Type B pancreatic cell (in vitro differentiated cells): ENCODE measurements at regions not wholly inside any gene's neighbourhood (a gene's known extent, or its start where the extent isn't known, plus 50 kb on each side); places are given as distances from the start of the nearest gene placed in this dataset.
"Not testable (repeated sequence)": the region's sequence is repeated elsewhere in the genome, so short reads cannot be mapped to it uniquely, and the experiment has no call there.

Source experiments
- DNase-seq: peaks from one replicate; pipeline ENCODE4 v3.0.0; 2021; ENCODE audit warnings: mixed read lengths; ENCODE audit not compliant: unreplicated experiment; ENCODE audit errors: extremely low spot score
- H3K27ac Mint-ChIP-seq: 2 replicates; pipeline ENCODE4 v1.8.0; 2021; ENCODE audit warnings: mild to moderate bottlenecking, mixed read lengths
- H3K27me3 Mint-ChIP-seq: 2 replicates; pipeline ENCODE4 v1.8.0; 2021; ENCODE audit warnings: mixed read lengths
- H3K36me3 Mint-ChIP-seq: 2 replicates; pipeline ENCODE4 v1.8.0; 2021; ENCODE audit warnings: mixed read lengths
- H3K4me1 Mint-ChIP-seq: one replicate; pipeline ENCODE4 v1.8.0; 2021; ENCODE audit warnings: mixed read lengths; ENCODE audit not compliant: unreplicated experiment
- H3K4me3 Mint-ChIP-seq: 2 replicates; pipeline ENCODE4 v1.8.0; 2021; ENCODE audit warnings: mild to moderate bottlenecking, mixed read lengths
- H3K9me3 Mint-ChIP-seq: 2 replicates; pipeline ENCODE4 v1.8.0; 2021; ENCODE audit warnings: mixed read lengths
- TF ChIP-seq, protein P1 (sequence below): fragments of 200-600 bp; sonication (generic); conservative IDR thresholded peaks from 2 replicates; pipeline ENCODE4 v1.5.0; 2021; ENCODE audit warnings: antibody characterized with exemption, mild to moderate bottlenecking

DNA sequence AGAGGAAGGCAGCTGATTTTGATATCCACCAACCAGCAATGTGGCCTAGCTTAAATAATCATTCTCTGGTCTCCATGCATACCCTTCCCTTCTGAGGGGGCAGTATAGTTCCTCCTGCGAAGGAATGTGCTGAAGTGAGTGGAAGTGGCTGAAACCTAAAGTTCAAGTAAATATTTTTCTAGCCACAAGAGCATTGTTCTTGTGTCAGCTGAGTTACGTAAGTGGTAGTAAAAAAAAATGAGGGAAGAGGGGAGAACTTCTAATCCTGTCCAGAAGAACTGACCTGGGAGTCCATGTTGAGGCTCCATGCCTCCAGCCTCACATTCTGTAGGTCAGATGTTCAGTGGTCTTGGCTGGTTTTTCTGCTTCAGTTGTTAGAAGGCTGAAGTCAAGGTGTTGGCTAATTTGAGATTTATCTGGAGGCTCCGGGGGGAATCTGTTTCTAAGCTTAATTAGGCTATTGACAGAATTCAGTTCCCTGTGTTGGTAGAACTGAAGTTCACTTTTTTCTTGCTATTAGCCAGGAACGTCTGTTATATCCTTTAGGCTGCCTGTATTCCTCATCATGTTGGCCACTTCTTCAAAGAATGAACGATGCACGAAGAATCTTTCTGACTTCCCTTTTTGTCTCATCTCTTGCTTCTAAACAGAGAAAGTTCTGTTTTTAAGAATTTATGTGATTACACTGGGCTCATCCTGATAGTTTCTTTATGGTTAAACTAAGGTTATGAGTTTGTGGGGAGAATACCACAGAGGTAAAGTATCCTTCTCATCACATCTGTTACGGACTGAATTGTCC lies 207.1 kb upstream of the PRSS16 start:
- Mint-ChIP-seq H3K9me3 (no peaks in the 10 kb centered on the region), H3K36me3 (no peaks in the 10 kb centered on the region), H3K27me3 (peaks cover 13% of the 10 kb centered on the region), H3K27ac (no peak overlapping the region), H3K4me1 (no peaks in the 10 kb centered on the region), H3K4me3 (no peak overlapping the region)
- no peak for DNase-seq
- TF ChIP-seq, protein P1, sequence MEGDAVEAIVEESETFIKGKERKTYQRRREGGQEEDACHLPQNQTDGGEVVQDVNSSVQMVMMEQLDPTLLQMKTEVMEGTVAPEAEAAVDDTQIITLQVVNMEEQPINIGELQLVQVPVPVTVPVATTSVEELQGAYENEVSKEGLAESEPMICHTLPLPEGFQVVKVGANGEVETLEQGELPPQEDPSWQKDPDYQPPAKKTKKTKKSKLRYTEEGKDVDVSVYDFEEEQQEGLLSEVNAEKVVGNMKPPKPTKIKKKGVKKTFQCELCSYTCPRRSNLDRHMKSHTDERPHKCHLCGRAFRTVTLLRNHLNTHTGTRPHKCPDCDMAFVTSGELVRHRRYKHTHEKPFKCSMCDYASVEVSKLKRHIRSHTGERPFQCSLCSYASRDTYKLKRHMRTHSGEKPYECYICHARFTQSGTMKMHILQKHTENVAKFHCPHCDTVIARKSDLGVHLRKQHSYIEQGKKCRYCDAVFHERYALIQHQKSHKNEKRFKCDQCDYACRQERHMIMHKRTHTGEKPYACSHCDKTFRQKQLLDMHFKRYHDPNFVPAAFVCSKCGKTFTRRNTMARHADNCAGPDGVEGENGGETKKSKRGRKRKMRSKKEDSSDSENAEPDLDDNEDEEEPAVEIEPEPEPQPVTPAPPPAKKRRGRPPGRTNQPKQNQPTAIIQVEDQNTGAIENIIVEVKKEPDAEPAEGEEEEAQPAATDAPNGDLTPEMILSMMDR: no peak

DNA sequence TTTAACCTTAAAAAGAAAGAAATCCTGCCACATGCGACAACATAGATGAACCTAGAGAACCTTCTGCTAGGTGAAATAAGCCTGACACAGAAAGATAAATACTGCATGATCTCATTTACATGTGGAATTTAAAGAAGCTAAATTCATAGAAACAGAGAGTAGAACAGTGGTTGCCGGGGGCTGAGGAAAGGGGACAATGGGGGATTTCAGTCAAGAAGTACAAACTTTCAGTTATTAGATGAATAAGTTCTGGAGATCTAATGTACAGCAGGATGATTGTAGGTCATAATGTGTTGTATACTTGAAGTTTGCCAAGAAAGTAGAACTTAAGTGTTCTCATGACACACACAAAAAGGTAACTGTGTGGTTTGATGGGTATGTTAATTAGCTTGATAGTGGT lies 204.3 kb upstream of the PRSS16 start:
- DNase-seq: no peak
- Mint-ChIP-seq H3K9me3 (no peaks in the 10 kb centered on the region), H3K27ac (no peak overlapping the region), H3K4me1 (peaks cover 3% of the 10 kb centered on the region), H3K27me3 (peaks cover 9% of the 10 kb centered on the region), H3K4me3 (no peak overlapping the region), H3K36me3 (no peaks in the 10 kb centered on the region)
- TF ChIP-seq, protein P1: no peak

- not testable (repeated sequence) for H3K9me3 Mint-ChIP-seq, H3K27me3 Mint-ChIP-seq, H3K27ac Mint-ChIP-seq, H3K4me1 Mint-ChIP-seq, DNase-seq, H3K4me3 Mint-ChIP-seq, H3K36me3 Mint-ChIP-seq
These were observed 202.4 kb upstream of the PRSS16 start for GRCh38 chr6:27045131-27045530.

DNA sequence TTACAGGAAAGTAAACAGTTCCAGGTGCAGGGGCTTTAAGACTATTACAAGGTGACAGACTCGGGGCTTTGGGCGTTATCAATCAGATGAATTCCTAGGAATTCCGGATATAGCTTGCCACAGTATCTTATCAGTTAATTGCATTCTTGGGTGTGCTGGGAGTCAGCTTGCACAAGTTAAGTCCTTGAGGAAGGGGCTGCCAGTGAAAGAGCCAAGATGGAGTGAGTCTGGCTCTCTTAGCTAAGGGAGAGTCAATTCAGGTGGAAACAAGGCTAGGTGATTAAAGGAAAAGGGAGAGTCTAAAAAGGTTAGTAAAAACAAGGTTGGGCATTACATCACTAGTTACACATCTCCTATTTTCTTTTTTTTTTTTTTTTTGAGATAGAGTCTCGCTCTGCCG lies 199.8 kb upstream of the PRSS16 start:
- peak overlapping the region; percentile 71 for H3K27ac Mint-ChIP-seq
- not testable (repeated sequence) for H3K4me1 Mint-ChIP-seq, H3K27me3 Mint-ChIP-seq, H3K36me3 Mint-ChIP-seq, H3K9me3 Mint-ChIP-seq, DNase-seq, H3K4me3 Mint-ChIP-seq

GRCh38 chr6:27049863-27050781 lies 197.4 kb upstream of the PRSS16 start:
- TF ChIP-seq, protein P1: no peak
- DNase-seq: no peak
- no peak overlapping the region for H3K27ac Mint-ChIP-seq
- H3K36me3 Mint-ChIP-seq: no peaks in the 10 kb centered on the region
- H3K9me3 Mint-ChIP-seq: no peaks in the 10 kb centered on the region
- H3K4me1 Mint-ChIP-seq: peaks cover 7% of the 10 kb centered on the region
- H3K27me3 Mint-ChIP-seq: no peaks in the 10 kb centered on the region
- H3K4me3 Mint-ChIP-seq: no peak overlapping the region

GRCh38 chr6:27052082-27052730 lies 195.3 kb upstream of the PRSS16 start:
- not testable (repeated sequence) for H3K36me3 Mint-ChIP-seq, H3K4me3 Mint-ChIP-seq, H3K9me3 Mint-ChIP-seq, DNase-seq, H3K4me1 Mint-ChIP-seq, H3K27ac Mint-ChIP-seq, H3K27me3 Mint-ChIP-seq

DNA sequence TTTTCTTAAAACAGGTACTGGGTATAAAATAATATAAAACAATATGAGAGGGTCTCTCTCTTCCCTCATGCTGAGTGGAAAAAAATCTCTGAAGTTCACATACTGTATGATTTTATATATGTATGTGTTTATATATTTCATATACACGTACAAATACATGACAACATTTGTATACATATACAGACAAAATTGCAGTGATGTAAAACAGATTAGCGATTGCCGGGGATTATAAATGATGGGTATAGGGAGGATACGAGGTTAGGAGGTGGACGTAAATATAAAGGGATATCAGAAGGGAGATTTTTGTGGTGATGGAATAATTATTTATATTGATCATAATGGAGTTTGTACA lies 194.8 kb upstream of the PRSS16 start:
- DNase-seq: no peak
- Mint-ChIP-seq H3K27ac (no peak overlapping the region), H3K27me3 (peaks cover 5% of the 10 kb centered on the region), H3K9me3 (no peaks in the 10 kb centered on the region), H3K4me1 (peaks cover 6% of the 10 kb centered on the region), H3K36me3 (no peaks in the 10 kb centered on the region), H3K4me3 (no peak overlapping the region)
- TF ChIP-seq, protein P1: no peak
